ENCODE measurements at regions not wholly inside any gene's neighbourhood (a gene's known extent, or its start where the extent isn't known, plus 50 kb on each side); places are given as distances from the start of the nearest gene placed in this dataset.

DNA sequence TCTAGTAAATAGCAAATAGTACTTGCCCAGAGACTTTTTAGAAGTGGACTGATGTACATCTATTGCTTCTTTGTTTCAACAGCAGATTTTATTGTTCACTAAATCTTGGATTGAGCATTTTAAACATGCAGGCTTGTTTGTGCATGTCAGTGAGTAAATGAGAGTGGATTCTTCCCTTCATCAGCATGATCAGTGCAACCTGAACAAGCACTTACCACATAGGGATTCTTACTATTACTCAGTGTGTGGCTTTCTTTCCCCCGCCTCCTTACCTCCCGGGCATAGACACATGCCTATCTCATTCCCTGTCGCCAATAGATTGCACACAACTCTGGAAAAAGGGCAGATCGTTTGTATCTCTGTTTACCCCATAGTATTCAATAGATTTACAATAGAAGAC, 197.5 kb downstream of the C11orf87 start:
- no peak for DNase-seq (ENCODE audit: insufficient read length, low spot score)
- FAIRE-seq = no peak
- TF ChIP-seq, protein P1, sequence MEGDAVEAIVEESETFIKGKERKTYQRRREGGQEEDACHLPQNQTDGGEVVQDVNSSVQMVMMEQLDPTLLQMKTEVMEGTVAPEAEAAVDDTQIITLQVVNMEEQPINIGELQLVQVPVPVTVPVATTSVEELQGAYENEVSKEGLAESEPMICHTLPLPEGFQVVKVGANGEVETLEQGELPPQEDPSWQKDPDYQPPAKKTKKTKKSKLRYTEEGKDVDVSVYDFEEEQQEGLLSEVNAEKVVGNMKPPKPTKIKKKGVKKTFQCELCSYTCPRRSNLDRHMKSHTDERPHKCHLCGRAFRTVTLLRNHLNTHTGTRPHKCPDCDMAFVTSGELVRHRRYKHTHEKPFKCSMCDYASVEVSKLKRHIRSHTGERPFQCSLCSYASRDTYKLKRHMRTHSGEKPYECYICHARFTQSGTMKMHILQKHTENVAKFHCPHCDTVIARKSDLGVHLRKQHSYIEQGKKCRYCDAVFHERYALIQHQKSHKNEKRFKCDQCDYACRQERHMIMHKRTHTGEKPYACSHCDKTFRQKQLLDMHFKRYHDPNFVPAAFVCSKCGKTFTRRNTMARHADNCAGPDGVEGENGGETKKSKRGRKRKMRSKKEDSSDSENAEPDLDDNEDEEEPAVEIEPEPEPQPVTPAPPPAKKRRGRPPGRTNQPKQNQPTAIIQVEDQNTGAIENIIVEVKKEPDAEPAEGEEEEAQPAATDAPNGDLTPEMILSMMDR (IDR thresholded peaks at IDR 0.05; ENCODE audit: insufficient read depth, missing control alignments) = no peak

DNA sequence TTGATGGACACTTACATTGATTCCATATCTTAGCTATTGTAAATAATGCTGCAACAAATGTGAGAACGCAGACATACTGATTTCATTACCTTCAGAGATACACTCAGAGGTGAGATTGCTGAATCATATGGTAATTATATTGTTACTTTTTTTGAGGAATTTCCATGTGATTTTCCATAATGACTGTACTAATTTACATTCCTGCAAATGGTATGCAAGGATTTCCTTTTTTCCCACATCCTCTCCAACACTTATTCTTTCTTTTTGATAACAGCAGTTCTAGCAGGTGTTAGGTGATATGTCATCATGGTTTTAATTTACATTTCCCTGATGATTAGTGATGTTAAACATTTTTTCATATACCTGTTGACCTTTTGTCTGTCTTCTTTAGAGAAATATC, 207.7 kb downstream of the C11orf87 start:
- FAIRE-seq (no peak), DNase-seq (ENCODE audit: insufficient read length, low spot score) (no peak)
- TF ChIP-seq, protein P1 (IDR thresholded peaks at IDR 0.05; ENCODE audit: insufficient read depth, missing control alignments) = no peak

- DNase-seq (ENCODE audit: insufficient read length, low spot score) (no peak), FAIRE-seq (no peak)
- TF ChIP-seq, protein P1 (IDR thresholded peaks at IDR 0.05; ENCODE audit: insufficient read depth, missing control alignments) = no peak
These were observed 219.6 kb downstream of the C11orf87 start for GRCh38 chr11:109641549-109641948.

DNA sequence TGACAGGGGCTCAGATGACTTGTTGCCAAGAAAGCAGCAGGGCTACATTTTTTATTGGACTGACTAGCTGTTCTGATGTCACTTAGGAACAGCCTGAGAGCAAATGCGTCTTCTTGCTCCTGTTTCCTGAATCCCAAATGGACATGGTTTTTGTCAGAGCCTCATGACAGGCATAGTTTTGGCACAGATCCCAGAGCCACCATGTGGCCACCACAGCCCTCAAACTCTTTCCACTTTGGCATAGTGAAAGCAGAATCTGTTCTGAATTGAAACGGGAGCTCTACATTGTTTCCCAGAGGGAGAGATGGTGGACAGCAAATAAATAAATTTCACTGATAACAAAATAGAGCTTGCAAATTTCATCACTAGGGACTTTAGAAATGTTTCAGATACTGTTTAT, 222.2 kb downstream of the C11orf87 start:
- FAIRE-seq = no peak
- no peak for DNase-seq (ENCODE audit: insufficient read length, low spot score)
- TF ChIP-seq, protein P1 (IDR thresholded peaks at IDR 0.05; ENCODE audit: insufficient read depth, missing control alignments) = no peak

- TF ChIP-seq, protein P1 (IDR thresholded peaks at IDR 0.05; ENCODE audit: insufficient read depth, missing control alignments) = no peak
- FAIRE-seq (no peak), DNase-seq (ENCODE audit: insufficient read length, low spot score) (no peak)
These were observed 226.8 kb downstream of the C11orf87 start for GRCh38 chr11:109648804-109649203.

DNA sequence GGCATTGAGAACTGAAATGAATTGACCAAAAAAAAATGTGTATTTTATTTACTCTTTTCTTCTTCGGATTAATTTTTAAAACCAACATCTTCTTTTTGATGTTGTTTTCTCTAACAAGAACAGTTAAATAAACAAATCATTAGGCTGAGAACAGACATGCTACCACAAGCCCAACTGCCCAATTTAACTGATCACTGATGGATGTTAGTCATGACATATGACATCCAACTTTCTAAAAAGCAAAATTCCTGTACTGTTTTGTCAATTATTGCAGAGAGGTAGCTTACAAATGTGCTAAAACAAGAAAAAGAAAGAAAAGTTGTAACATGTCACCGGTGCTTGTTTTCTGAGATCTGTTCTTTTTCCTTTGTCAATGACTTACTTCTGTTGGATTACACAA, 232.1 kb downstream of the C11orf87 start:
- TF ChIP-seq, protein P1 (IDR thresholded peaks at IDR 0.05; ENCODE audit: insufficient read depth, missing control alignments) = no peak
- FAIRE-seq (no peak), DNase-seq (ENCODE audit: insufficient read length, low spot score) (no peak)

DNA sequence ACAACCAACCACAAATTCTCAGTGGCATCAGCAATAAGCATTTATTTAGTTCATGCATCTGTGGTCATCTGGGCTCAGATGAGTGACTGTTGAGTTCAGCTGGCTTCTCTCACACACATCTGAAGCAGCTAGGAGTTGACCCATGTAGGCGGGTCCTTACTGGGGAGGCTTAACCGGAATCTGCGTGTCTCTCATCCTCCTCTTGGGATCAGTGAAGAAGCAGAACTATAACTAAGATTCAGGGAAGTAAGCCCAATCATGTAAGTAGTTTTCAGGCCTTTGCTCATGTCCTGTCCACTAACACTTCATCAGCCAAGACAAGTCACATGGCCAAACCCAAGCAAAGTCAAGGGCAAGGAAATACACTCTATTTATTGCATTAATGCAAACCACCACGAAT, 236.2 kb downstream of the C11orf87 start:
- FAIRE-seq = no peak
- no peak for DNase-seq (ENCODE audit: insufficient read length, low spot score)
- TF ChIP-seq, protein P1 (IDR thresholded peaks at IDR 0.05; ENCODE audit: insufficient read depth, missing control alignments) = no peak
